Gastrocnemius medialis (tissue), 4 donors: ENCODE measurements at regions not wholly inside any gene's neighbourhood (a gene's known extent, or its start where the extent isn't known, plus 50 kb on each side); places are given as distances from the start of the nearest gene placed in this dataset.

Source experiments
- ATAC-seq, 2 donors: fragments of 150-250 bp; one replicate each; pipeline ENCODE4 v1.9.1; 2016
- DNase-seq, 2 donors: peaks; one replicate each; pipeline ENCODE4 v3.0.0-alpha.2; 2019
- H3K27ac ChIP-seq, 4 donors: fragments of 200-600 bp; sonication (generic); 1 replicate in 1 of 4; 2 replicates in 3 of 4; pipeline ENCODE4 v1.5.1; 2016 to 2018; ENCODE audit warnings: mild to moderate bottlenecking in 2 of 4, moderate library complexity in 1 of 4
- H3K27me3 ChIP-seq, 3 donors: fragments of 200-600 bp; sonication (generic) in 2 of 3; 1 replicate in 1 of 3; 2 replicates in 2 of 3; pipeline versions ENCODE4 v1.5.1 to v1.6.0; 2016 to 2019; ENCODE audit warnings: mild to moderate bottlenecking in 1 of 3, moderate library complexity in 1 of 3
- H3K36me3 ChIP-seq, 2 donors: fragments of 200-600 bp; sonication (generic) in 1 of 2; one replicate each; pipeline ENCODE4 v1.5.1; 2017 to 2018
- H3K4me1 ChIP-seq, 2 donors: fragments of 200-600 bp; sonication (generic) in 1 of 2; one replicate each; pipeline ENCODE4 v1.5.1; 2016 to 2017; ENCODE audit warnings: mild to moderate bottlenecking in 2 of 2
- H3K4me3 ChIP-seq, 4 donors: fragments of 200-600 bp; sonication (generic) in 3 of 4; 1 replicate in 1 of 4; 2 replicates in 3 of 4; pipeline ENCODE4 v1.5.1; 2016 to 2019; ENCODE audit warnings: mild to moderate bottlenecking in 2 of 4
- H3K9me3 ChIP-seq, 3 donors: fragments of 200-600 bp; sonication (generic) in 2 of 3; 1 replicate in 1 of 3; 2 replicates in 2 of 3; pipeline ENCODE4 v1.5.1; 2016 to 2019
- CTCF ChIP-seq, 5 experiments: fragments of 450-650 bp in 3 of 5; fragments of 200-600 bp in 2 of 5; sonication (generic) in 2 of 5; IDR thresholded peaks in 4 of 5; conservative IDR thresholded peaks in 1 of 5; 1 replicate in 4 of 5; 2 replicates in 1 of 5; pipeline ENCODE4 v1.5.1; 2016 to 2019; ENCODE audit warnings: antibody characterized with exemption in 5 of 5, mild to moderate bottlenecking in 3 of 5, moderate library complexity in 3 of 5
- POLR2A ChIP-seq, 2 donors: fragments of 450-650 bp; IDR thresholded peaks; one replicate each; pipeline ENCODE4 v1.6.1; 2017; ENCODE audit warnings: antibody characterized with exemption in 2 of 2, mild to moderate bottlenecking in 2 of 2, moderate library complexity in 2 of 2
- in situ Hi-C, 4 donors: fragments of 200-750 bp; cut with MboI; loops; one replicate each; pipeline versions ENCODE4 v1.15.0 to v1.8.0; 2017; ENCODE audit warnings: low sequenced_read_pairs in 4 of 4
- intact Hi-C: fragments of 100-400 bp; cut with DNase I; formaldehyde crosslinking; loops from one replicate; pipeline ENCODE4 v1.15.1; 2023; ENCODE audit warnings: low total_unique reads

GRCh38 chr22:22110548-22111266 is 128.1 kb upstream of the TOP3B start:
- in situ Hi-C loops = no loop called here
- intact Hi-C loops = no loop called here
- no peak for ATAC-seq
- no peaks in the 10 kb centered on the region for H3K9me3 ChIP-seq
- no peak overlapping the region for H3K4me3 ChIP-seq
- no peaks in the 10 kb centered on the region for H3K4me1 ChIP-seq
- no peak for TF ChIP-seq POLR2A (IDR thresholded peaks at IDR 0.05)
- no peak for TF ChIP-seq CTCF (IDR thresholded peaks at IDR 0.05 in 4 of 5, conservative IDR thresholded peaks at IDR 0.05 in 1 of 5)
- H3K27ac ChIP-seq = no peak overlapping the region
- no peaks in the 10 kb centered on the region for H3K36me3 ChIP-seq
- no peak for DNase-seq
- H3K27me3 ChIP-seq = no peaks in the 10 kb centered on the region

GRCh38 chr22:22109693-22110466 is 127.3 kb upstream of the TOP3B start:
- no peak for DNase-seq
- no peak for ATAC-seq
- Histone ChIP-seq H3K9me3 (no peaks in the 10 kb centered on the region), H3K27me3 (no peaks in the 10 kb centered on the region), H3K4me3 (no peak overlapping the region), H3K27ac (no peak overlapping the region), H3K4me1 (no peaks in the 10 kb centered on the region), H3K36me3 (no peaks in the 10 kb centered on the region)
- in situ Hi-C loops = no loop called here
- TF ChIP-seq CTCF (IDR thresholded peaks at IDR 0.05 in 4 of 5, conservative IDR thresholded peaks at IDR 0.05 in 1 of 5) (no peak), POLR2A (IDR thresholded peaks at IDR 0.05) (no peak)
- intact Hi-C loops = no loop called here

- no peak overlapping the region for H3K27ac ChIP-seq
- no peak overlapping the region for H3K4me3 ChIP-seq
- H3K4me1 ChIP-seq = no peaks in the 10 kb centered on the region
- ATAC-seq (no peak), DNase-seq (no peak)
- no peaks in the 10 kb centered on the region for H3K9me3 ChIP-seq
- in situ Hi-C loops (no loop called here), intact Hi-C loops (no loop called here)
- H3K27me3 ChIP-seq = no peaks in the 10 kb centered on the region
- TF ChIP-seq CTCF (IDR thresholded peaks at IDR 0.05 in 4 of 5, conservative IDR thresholded peaks at IDR 0.05 in 1 of 5) (no peak), POLR2A (IDR thresholded peaks at IDR 0.05) (no peak)
- no peaks in the 10 kb centered on the region for H3K36me3 ChIP-seq
Measured at GRCh38 chr22:22106855-22107254, 124.3 kb upstream of the TOP3B start.

- no peak for TF ChIP-seq CTCF (IDR thresholded peaks at IDR 0.05 in 4 of 5, conservative IDR thresholded peaks at IDR 0.05 in 1 of 5)
- TF ChIP-seq POLR2A (IDR thresholded peaks at IDR 0.05) = no peak
- in situ Hi-C loops = no loop called here
- DNase-seq (no peak), ATAC-seq (no peak)
- Histone ChIP-seq H3K9me3 (no peaks in the 10 kb centered on the region), H3K27me3 (no peaks in the 10 kb centered on the region), H3K27ac (no peak overlapping the region), H3K4me3 (no peak overlapping the region), H3K36me3 (no peaks in the 10 kb centered on the region), H3K4me1 (no peaks in the 10 kb centered on the region)
- intact Hi-C loops = no loop called here
Measured at GRCh38 chr22:22105364-22105763, 122.8 kb upstream of the TOP3B start.
